Stomach (tissue), 4 donors: ENCODE measurements at regions not wholly inside any gene's neighbourhood (a gene's known extent, or its start where the extent isn't known, plus 50 kb on each side); places are given as distances from the start of the nearest gene placed in this dataset.

ENCODE experiments used
- POLR2A ChIP-seq, 4 donors: fragments of 450-650 bp; IDR thresholded peaks; one replicate each; pipeline ENCODE4 v1.6.1; 2016; ENCODE audit warnings: antibody characterized with exemption in 4 of 4, control low read depth in 2 of 4, mild to moderate bottlenecking in 1 of 4, moderate library complexity in 1 of 4
- POLR2AphosphoS5 ChIP-seq, 3 donors: sonication (generic); formaldehyde crosslinking; IDR thresholded peaks; one replicate each; pipeline ENCODE4 v1.6.1; 2016; ENCODE audit warnings: antibody characterized with exemption in 3 of 3
- TF ChIP-seq, protein P1 (sequence below), 7 experiments: fragments of 450-650 bp in 4 of 7; fragments of 200-600 bp in 3 of 7; sonication (generic) in 3 of 7; IDR thresholded peaks; one replicate each; pipeline ENCODE4 v1.5.1; 2016 to 2019; ENCODE audit warnings: antibody characterized with exemption in 7 of 7, control low read depth in 2 of 7, mild to moderate bottlenecking in 1 of 7

GRCh38 chr4:96343836-96344235 is 503.9 kb downstream of the PDHA2 start:
- TF ChIP-seq POLR2A (IDR thresholded peaks at IDR 0.05) (no peak), POLR2AphosphoS5 (IDR thresholded peaks at IDR 0.05) (no peak)
- TF ChIP-seq, protein P1, sequence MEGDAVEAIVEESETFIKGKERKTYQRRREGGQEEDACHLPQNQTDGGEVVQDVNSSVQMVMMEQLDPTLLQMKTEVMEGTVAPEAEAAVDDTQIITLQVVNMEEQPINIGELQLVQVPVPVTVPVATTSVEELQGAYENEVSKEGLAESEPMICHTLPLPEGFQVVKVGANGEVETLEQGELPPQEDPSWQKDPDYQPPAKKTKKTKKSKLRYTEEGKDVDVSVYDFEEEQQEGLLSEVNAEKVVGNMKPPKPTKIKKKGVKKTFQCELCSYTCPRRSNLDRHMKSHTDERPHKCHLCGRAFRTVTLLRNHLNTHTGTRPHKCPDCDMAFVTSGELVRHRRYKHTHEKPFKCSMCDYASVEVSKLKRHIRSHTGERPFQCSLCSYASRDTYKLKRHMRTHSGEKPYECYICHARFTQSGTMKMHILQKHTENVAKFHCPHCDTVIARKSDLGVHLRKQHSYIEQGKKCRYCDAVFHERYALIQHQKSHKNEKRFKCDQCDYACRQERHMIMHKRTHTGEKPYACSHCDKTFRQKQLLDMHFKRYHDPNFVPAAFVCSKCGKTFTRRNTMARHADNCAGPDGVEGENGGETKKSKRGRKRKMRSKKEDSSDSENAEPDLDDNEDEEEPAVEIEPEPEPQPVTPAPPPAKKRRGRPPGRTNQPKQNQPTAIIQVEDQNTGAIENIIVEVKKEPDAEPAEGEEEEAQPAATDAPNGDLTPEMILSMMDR (IDR thresholded peaks at IDR 0.05): no peak
